NCI-H187 (cell line): ENCODE measurements at regions not wholly inside any gene's neighbourhood (a gene's known extent, or its start where the extent isn't known, plus 50 kb on each side); places are given as distances from the start of the nearest gene placed in this dataset.
"Not testable (repeated sequence)": the region's sequence is repeated elsewhere in the genome, so short reads cannot be mapped to it uniquely, and the experiment has no call there.

Experiments
- DNase-seq, 2 experiments: peaks; one replicate each; lab custom pipeline; 2025; lab: John Stamatoyannopoulos, UW

GRCh38 chr5:101647861-101648260 is 648.2 kb downstream of the SLCO4C1 start:
- no peak for DNase-seq

- no peak for DNase-seq
Measured at GRCh38 chr5:101643794-101644193, 652.3 kb downstream of the SLCO4C1 start.

- DNase-seq, result no peak
Measured at GRCh38 chr5:101637599-101637998, 658.5 kb downstream of the SLCO4C1 start.

- not testable (repeated sequence) for DNase-seq
Measured at GRCh38 chr5:101627770-101628169, 668.3 kb downstream of the SLCO4C1 start.

GRCh38 chr5:101626572-101626971 is 669.5 kb downstream of the SLCO4C1 start:
- DNase-seq, result no peak

GRCh38 chr5:101611039-101611438 is 685.0 kb downstream of the SLCO4C1 start:
- DNase-seq, result no peak

- DNase-seq, result no peak
Measured at GRCh38 chr5:101608322-101608721, 687.8 kb downstream of the SLCO4C1 start.

GRCh38 chr5:101605700-101606099 is 690.4 kb downstream of the SLCO4C1 start:
- no peak for DNase-seq

GRCh38 chr5:101600614-101601013 is 695.5 kb downstream of the SLCO4C1 start:
- DNase-seq, result no peak

GRCh38 chr5:101590384-101590783 is 687.3 kb upstream of the ST8SIA4 start:
- no peak for DNase-seq

GRCh38 chr5:101585366-101585765 is 682.3 kb upstream of the ST8SIA4 start:
- DNase-seq, result no peak

- no peak for DNase-seq
Measured at GRCh38 chr5:101580591-101580990, 677.5 kb upstream of the ST8SIA4 start.

GRCh38 chr5:101574017-101574416 is 670.9 kb upstream of the ST8SIA4 start:
- no peak for DNase-seq

- DNase-seq, result no peak
Measured at GRCh38 chr5:101561018-101561417, 657.9 kb upstream of the ST8SIA4 start.

GRCh38 chr5:101543780-101544179 is 640.7 kb upstream of the ST8SIA4 start:
- no peak for DNase-seq

- no peak for DNase-seq
Measured at GRCh38 chr5:101539315-101539714, 636.2 kb upstream of the ST8SIA4 start.

GRCh38 chr5:101535626-101536025 is 632.5 kb upstream of the ST8SIA4 start:
- DNase-seq, result no peak

- no peak for DNase-seq
Measured at GRCh38 chr5:101534491-101535110, 631.5 kb upstream of the ST8SIA4 start.

GRCh38 chr5:101532430-101532829 is 629.3 kb upstream of the ST8SIA4 start:
- DNase-seq, result no peak

GRCh38 chr5:101531026-101531425 is 627.9 kb upstream of the ST8SIA4 start:
- DNase-seq, result no peak

- not testable (repeated sequence) for DNase-seq
Measured at GRCh38 chr5:101529094-101529493, 626.0 kb upstream of the ST8SIA4 start.

GRCh38 chr5:101520417-101520816 is 617.3 kb upstream of the ST8SIA4 start:
- no peak for DNase-seq

GRCh38 chr5:101517795-101518194 is 614.7 kb upstream of the ST8SIA4 start:
- DNase-seq, result no peak

GRCh38 chr5:101515721-101516120 is 612.6 kb upstream of the ST8SIA4 start:
- no peak for DNase-seq
